Glomerular visceral epithelial cell (primary cell): ENCODE measurements at regions not wholly inside any gene's neighbourhood (a gene's known extent, or its start where the extent isn't known, plus 50 kb on each side); places are given as distances from the start of the nearest gene placed in this dataset.
A peak's percentile ranks its signal among the peaks of the same experiment; 100 is the strongest.
"Not testable (repeated sequence)": the region's sequence is repeated elsewhere in the genome, so short reads cannot be mapped to it uniquely, and the experiment has no call there.

Experiments used
- DNase-seq: peaks from one replicate; pipeline ENCODE4 v3.0.0-alpha.2; 2016; ENCODE audit errors: extremely low spot score

DNA sequence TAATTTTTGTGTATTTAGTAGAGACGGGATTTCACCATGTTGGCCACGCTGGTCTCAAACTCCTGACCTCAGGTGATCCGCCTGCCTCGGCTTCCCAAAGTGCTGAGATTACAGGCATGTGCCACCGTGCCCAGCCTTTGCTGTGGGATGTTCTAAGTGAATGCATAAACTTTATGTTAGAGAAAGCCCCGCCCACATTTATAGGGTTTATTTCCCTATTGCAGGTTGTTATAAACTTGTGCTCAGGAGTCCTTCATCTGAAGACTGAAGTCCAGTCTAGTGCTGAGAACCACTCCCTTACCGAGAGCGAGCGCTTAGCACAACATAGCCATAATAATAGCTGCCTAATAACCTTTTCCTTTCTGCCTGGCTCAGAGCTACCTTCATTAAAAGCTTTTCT is 75.4 kb upstream of the ZNF217 start:
- DNase-seq = no peak

DNA sequence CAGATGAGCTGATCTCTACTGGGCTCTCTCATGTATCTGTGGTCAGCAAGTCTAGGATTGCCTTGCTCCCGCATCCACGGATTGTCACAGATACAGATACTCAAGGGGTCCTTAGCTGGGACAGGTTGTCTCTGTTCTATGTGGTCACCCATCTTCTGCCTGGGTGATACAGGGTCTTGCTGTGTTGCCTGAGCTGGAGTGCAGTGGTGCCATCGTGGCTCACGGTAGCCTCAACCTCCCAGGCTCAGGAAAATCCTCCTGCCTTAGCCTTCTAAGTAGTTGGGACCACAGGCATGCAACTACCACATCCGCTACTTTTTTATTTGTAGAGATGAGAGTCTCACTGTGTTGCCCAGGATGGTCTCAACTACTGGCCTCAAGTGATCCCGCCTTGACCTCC is 72.5 kb upstream of the ZNF217 start:
- DNase-seq = no peak

- peak; percentile 30 for DNase-seq
These were observed 70.5 kb upstream of the ZNF217 start for GRCh38 chr20:53664121-53664520.

GRCh38 chr20:53663521-53663920 is 69.9 kb upstream of the ZNF217 start:
- DNase-seq = not testable (repeated sequence)

GRCh38 chr20:53662595-53662994 is 69.0 kb upstream of the ZNF217 start:
- no peak for DNase-seq

GRCh38 chr20:53660947-53661381 is 67.3 kb upstream of the ZNF217 start:
- no peak for DNase-seq

- no peak for DNase-seq
These were observed 66.7 kb upstream of the ZNF217 start for GRCh38 chr20:53660078-53660909.

DNA sequence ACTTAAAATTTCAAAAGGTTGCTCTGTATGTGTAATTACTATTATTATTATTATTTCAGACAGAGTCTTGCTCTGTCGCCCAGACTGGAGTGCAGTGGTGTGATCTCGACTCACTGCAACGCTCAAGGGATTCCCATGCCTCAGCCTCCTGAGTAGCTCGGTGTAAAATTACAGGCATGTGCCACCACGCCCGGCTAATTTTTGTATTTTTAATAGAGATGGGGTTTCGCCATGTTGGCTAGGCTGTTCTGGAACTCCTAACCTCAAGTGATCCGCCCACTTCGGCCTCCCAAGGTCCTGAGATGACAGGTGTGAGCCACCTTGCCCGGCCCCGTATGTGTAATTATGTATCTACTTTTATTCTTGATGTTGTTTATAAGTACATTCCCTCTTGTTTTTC is 65.3 kb upstream of the ZNF217 start:
- DNase-seq = no peak

GRCh38 chr20:53658322-53658721 is 64.7 kb upstream of the ZNF217 start:
- no peak for DNase-seq

GRCh38 chr20:53657732-53658131 is 64.1 kb upstream of the ZNF217 start:
- no peak for DNase-seq

DNA sequence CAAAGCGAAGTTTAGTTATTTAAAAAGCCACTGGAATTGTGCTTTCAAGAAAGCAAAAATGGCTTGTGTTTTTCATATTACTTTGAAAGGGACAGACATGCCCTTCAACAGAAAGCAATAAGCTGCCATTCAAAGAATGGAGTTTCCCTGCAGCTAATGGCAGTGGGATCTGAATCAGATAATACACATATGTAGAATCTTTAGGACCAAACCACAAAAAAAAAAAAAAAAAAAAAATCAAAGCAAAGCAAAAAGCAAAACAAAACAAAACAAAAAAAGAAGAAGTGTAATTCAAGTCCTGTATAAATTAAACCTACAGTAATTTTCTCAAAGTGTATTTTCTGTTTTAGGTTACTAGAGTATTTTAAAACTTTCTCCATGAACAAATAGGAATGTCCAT is 63.6 kb upstream of the ZNF217 start:
- no peak for DNase-seq

DNA sequence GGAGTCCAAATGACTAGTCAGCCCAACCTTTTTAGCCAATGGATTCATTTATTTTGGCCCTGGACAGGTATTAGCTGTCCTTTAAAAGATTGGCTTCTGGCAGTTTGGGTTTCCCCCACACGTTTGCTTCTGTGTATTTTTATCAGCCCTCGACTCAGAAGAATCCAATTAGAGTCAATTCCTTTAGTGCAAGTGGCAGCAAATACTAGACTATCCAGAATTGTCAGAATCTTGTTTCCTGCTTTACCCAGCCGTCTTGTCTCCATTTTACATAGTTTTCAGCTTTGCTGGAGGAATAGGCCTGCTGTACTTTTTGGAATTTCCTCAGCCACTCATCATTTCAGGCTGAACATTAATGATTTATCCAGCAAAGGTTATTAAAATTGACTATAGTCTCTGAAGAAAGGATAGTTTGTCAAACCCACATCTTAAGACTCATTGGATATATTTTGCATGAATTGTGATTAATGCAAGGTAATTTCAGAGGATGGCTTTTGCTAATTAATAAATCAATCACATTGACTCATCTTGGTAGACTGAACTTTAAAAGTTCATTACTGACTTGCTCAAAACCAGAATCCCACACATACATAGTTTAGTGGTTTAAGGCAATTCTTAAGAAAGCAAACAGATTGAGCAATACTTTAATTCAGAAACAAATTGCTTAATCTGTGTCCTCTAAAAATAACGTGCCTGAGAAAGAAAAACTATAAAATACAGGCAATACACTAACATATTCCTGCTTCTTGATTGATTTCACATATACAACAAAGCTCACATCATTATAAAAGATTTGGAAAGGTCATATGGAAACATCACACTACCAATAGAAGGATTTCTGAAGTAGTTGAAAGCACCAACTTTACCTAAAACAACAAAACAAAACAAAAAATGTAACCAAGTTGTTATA is 62.9 kb upstream of the ZNF217 start:
- no peak for DNase-seq

DNA sequence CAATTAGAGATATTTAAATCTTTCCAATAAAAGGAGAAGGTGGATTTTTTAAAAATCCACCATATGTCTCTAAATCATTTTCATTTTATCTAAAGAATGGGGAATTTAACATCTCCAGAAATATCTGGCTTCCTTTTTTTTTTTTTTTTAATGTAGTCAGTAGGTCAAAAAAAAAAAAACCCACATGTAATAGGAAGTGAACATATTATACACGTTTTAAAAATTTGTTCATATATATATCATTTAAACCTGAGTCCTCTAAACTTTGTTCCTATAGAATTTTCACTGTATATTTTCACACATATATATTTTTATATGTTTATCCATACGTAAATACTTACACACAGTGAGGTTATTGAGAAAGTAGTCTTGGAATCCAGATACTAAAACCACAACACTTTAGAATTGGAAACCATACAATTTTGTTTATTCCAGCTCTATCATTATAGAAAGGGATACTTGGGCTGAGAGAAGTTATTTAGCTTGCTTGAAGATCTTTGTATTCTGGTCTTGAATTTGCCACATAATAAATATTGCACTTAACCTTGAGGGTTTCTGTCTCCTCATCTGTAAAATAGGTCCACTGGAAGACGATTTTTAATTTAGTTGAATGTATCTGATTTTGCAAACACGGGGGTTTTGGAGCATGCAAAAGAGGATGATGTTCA is 62.1 kb upstream of the ZNF217 start:
- no peak for DNase-seq

- DNase-seq = no peak
These were observed 61.4 kb upstream of the ZNF217 start for GRCh38 chr20:53654932-53655624.

DNA sequence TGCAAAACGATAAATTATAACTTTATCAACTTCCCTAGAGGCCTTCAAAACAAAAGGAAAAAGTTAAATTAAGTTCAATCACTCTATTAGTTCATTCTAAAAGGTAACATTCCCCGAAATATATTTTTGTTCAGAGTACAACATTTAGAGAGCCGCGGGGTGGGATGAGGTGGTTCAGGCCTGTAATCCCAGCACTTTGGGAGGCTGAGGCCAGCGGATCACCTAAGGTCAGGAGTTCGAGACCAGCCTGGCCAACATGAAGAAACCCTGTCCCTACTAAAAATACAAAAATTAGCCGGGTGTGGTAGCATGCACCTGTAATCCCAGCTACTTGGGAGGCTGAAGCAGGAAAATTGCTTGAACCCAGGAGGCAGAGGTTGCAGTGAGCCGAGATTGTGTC is 60.9 kb upstream of the ZNF217 start:
- not testable (repeated sequence) for DNase-seq

DNA sequence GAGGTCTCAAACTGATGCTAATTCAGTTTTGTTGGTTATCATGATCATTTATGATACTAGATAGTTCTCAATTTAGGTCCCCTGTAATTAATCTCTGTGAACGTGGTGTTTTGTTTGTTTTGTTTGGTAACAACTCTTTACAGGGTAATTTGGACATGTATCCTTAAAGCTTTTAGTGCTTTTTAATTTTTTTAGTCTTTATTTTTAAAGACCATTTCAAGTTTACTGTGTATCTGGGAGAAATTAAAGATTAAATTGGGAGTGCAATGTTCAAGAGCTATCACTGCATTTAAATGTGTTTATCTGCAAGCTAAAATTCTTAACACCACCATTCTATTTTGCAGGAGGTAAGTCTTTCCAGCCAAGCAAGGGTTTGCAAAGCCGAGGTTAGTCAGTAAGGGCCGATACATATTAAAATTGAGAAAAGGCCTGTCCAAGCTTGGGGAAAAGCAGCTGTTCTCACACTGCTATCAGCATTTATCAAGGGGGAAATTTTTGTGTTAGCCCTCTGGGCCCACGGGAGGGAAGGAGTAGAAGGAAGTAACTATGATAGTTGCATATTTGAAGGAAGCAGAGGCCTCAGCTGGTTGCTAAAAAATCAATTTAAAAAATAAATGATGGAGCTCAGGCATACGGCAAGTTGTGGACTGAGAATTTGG is 59.3 kb upstream of the ZNF217 start:
- no peak for DNase-seq

DNA sequence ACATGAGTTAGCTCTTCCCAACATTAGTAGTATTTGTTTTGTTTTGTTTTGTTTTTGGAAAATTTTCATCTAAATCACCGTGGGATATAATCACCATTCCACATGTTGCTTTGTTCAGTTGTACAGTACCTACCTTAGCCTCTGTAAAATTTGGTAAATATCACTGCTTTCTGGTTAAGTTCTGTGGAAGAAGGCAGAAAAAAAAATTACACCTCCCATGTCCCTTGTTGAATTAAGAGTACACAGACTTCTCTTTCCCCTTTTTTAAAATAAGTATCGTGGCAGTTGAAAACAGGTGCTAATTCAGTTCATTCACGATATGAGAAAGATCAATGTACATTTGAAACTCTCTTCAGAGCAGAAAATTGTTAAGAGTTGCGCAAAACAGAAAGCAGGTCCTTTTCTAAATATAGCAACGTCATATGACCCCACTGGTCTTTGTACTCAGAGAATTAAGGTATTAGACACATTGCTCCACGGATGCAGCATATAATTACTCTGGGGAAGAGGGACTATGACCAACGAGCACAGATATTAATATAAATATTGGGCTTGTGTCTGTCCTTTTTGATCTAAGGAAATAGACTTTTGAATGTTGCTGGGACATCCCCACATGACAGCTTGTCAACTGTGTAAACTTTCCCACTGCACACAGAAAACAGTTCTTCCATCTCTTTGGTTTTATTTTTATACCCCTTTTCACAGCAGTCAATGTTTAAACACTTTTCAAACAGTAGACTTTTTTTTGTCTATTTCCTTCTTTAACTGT is 58.6 kb upstream of the ZNF217 start:
- DNase-seq = no peak

DNA sequence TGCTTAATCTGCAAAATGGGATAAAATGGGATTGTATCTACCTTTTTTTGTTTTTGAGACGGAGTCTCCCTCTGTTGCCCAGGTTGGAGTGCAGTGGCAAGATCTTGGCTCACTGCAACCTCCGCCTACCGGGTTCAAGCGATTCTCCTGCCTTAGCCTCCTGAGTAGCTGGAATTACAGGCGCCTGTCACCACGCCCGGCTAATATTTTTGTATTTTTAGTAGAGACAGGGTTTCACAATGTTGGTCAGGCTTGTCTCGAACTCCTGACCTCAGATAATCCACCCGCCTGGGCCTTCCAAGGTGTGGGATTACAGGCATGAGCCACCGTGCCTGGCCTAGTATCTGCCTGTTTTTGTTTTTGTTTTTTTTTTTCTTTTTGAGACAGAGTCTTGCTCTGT is 55.9 kb upstream of the ZNF217 start:
- DNase-seq = not testable (repeated sequence)

- DNase-seq = no peak
These were observed 53.7 kb upstream of the ZNF217 start for GRCh38 chr20:53647286-53647821.

DNA sequence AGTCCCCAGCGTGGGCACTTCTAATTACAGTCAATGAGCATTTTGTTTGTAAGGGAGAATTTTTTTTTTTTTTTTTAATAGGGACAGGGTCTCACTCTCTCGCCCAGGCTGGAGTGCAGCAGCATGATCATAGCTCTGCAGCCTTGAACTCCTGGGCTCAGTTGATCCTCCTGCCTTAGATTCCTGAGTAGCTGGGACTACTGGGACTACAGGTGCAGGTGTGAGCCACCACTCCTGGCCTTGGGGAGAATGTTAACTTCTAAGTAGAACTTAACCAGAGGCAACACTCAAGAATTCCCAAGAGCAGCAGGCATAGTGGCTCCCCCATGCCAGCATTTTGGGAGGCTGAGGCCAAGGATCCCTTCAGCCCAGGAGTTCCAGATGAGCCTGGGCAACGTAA is 52.9 kb upstream of the ZNF217 start:
- DNase-seq = no peak
